ENCODE measurements at regions not wholly inside any gene's neighbourhood (a gene's known extent, or its start where the extent isn't known, plus 50 kb on each side); places are given as distances from the start of the nearest gene placed in this dataset.

DNA sequence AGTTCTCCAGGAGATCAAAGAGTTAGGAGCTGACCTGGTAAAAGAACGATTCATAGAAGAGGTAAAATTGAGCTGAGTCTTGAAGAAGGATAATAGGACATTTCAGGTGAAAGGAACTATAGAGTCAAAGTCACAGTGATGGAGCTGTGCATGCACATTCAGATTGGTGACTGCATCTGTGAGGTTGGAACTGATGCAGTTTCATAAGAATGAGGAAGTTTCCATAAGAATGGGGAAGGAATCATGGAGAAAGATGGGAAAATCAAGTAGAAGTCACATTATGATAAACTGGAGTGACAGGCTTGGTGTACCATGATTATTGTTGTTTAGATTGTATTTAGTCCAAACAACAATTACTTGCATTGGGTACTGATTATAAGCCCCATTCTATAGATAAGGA, 232.2 kb downstream of the FAM76B start:
- Mint-ChIP-seq H3K36me3 (no peaks in the 10 kb centered on the region), H3K27me3 (peaks cover 5 to 15% of the 10 kb centered on the region in 2 donors), H3K4me1 (ENCODE audit: low read depth in 2 of 2) (peaks cover 0 to 14% of the 10 kb centered on the region in 2 donors), H3K4me3 (peak overlapping the region; percentile 22), H3K9me3 (no peaks in the 10 kb centered on the region), H3K27ac (no peak overlapping the region)
- ATAC-seq (no peak), DNase-seq (ENCODE audit: low spot score) (no peak)

DNA sequence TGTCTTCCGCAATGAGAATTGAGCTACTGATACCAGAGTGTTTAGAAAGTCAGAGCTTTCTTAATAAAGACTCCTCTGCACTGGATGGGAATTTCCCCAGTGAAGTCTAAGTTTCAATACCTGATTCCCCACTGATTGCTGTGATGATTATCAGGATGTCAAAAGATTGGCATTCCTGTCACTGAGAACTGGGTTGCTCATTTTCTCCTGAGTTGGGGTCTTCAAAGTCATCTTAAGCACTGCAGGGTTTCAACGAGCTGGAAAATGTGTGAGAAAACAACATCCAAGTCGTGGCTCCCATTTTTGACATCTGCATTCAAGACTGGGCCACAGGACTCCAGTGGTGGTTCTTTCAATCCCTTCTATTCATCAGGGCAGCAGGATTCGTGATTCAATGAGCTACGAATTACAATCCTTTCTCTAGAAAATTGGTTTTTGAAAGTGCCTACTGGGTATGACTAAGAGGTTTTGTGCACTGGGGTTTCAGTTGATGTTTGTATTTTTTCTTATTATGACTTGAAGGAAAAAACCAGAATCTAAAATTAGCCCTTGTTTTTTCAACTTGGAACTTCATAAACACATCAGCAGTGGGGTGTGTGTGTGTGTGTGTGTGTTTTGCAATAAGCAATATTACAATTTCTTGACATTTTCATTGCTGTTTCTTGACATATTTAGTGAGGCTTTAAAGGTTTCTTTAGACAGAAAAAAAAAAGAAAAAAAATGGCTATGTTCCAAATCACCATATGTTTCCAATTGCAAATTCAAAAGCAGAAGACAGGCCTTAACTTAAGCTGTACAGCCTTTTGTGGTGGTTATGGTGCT, 233.0 kb downstream of the FAM76B start:
- Mint-ChIP-seq H3K27ac (peak overlapping the region in 1 of 2 donors; percentile 2), H3K9me3 (no peaks in the 10 kb centered on the region), H3K27me3 (peaks cover 0 to 8% of the 10 kb centered on the region in 2 donors), H3K4me1 (ENCODE audit: low read depth in 2 of 2) (peaks cover 0 to 14% of the 10 kb centered on the region in 2 donors), H3K4me3 (peak overlapping the region; percentile 22), H3K36me3 (no peaks in the 10 kb centered on the region)
- ATAC-seq = peak; percentile 66 to 84
- DNase-seq (ENCODE audit: low spot score) = no peak

GRCh38 chr11:95556011-95556341, 233.6 kb downstream of the FAM76B start:
- peak overlapping the region; percentile 22 for H3K4me3 Mint-ChIP-seq
- H3K27ac Mint-ChIP-seq = peak overlapping the region in 1 of 2 donors; percentile 2
- peaks cover 0 to 8% of the 10 kb centered on the region in 2 donors for H3K27me3 Mint-ChIP-seq
- H3K36me3 Mint-ChIP-seq = no peaks in the 10 kb centered on the region
- no peaks in the 10 kb centered on the region for H3K9me3 Mint-ChIP-seq
- DNase-seq (ENCODE audit: low spot score) (no peak), ATAC-seq (no peak)
- H3K4me1 Mint-ChIP-seq (ENCODE audit: low read depth in 2 of 2) = peaks cover 0 to 14% of the 10 kb centered on the region in 2 donors

DNA sequence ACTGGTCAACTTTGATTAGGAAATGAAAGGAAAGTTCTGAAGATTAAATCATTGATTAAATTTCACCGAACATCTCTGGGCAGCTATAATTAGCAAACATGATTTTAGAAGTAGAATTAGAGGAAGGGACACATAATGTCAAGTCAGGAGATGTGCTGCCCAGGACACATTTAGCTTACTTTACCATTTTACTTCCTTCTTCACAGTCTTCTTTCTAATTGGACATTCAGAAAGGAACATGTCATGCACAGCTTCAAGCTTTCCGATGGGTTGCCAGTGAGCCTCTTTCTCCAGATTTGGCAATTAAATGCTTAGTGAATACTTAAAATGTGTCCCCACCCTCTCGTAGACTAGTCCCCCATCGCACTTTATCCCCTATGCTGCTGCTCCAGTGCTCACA, 234.7 kb downstream of the FAM76B start:
- no peak overlapping the region for H3K4me3 Mint-ChIP-seq
- ATAC-seq (no peak), DNase-seq (ENCODE audit: low spot score) (no peak)
- H3K27ac Mint-ChIP-seq = no peak overlapping the region
- H3K4me1 Mint-ChIP-seq (ENCODE audit: low read depth in 2 of 2) = peaks cover 2 to 14% of the 10 kb centered on the region in 2 donors
- H3K27me3 Mint-ChIP-seq = peaks cover 1 to 8% of the 10 kb centered on the region in 2 donors
- no peaks in the 10 kb centered on the region for H3K36me3 Mint-ChIP-seq
- no peaks in the 10 kb centered on the region for H3K9me3 Mint-ChIP-seq

DNA sequence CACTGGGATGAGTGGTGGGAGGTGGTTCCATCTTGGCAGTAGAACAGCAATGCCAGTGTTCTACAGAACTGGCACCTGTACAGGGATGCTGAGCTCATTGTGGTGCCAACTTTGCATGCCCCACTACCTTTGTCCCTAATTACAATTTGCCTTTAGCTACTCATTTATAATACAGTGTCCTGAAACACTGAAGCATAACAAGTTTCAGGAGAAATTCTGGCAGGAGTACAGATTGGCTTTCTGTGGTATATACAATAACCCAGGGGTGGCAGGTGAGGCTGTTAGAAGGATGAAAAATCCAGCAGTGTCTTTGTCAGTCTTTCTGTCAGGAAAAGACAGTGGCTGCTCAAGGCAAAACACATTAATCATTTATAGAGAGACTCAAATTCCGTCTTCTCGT, 240.3 kb downstream of the FAM76B start:
- DNase-seq (ENCODE audit: low spot score) (no peak), ATAC-seq (no peak)
- H3K4me3 Mint-ChIP-seq = no peak overlapping the region
- peaks cover 10 to 14% of the 10 kb centered on the region in 2 donors for H3K27me3 Mint-ChIP-seq
- H3K27ac Mint-ChIP-seq = no peak overlapping the region
- no peaks in the 10 kb centered on the region for H3K36me3 Mint-ChIP-seq
- H3K4me1 Mint-ChIP-seq (ENCODE audit: low read depth in 2 of 2) = peaks cover 0 to 5% of the 10 kb centered on the region in 2 donors
- H3K9me3 Mint-ChIP-seq = no peaks in the 10 kb centered on the region

- no peak overlapping the region for H3K4me3 Mint-ChIP-seq
- H3K27ac Mint-ChIP-seq = no peak overlapping the region
- H3K27me3 Mint-ChIP-seq = peaks cover 13 to 14% of the 10 kb centered on the region in 2 donors
- H3K36me3 Mint-ChIP-seq = no peaks in the 10 kb centered on the region
- ATAC-seq = no peak
- peaks cover 0 to 5% of the 10 kb centered on the region in 2 donors for H3K4me1 Mint-ChIP-seq (ENCODE audit: low read depth in 2 of 2)
- no peak for DNase-seq (ENCODE audit: low spot score)
- no peaks in the 10 kb centered on the region for H3K9me3 Mint-ChIP-seq
Measured at GRCh38 chr11:95548416-95548815, 241.2 kb downstream of the FAM76B start.

GRCh38 chr11:95547976-95548375, 241.6 kb downstream of the FAM76B start:
- Mint-ChIP-seq H3K4me3 (no peak overlapping the region), H3K27ac (no peak overlapping the region), H3K4me1 (ENCODE audit: low read depth in 2 of 2) (peaks cover 0 to 5% of the 10 kb centered on the region in 2 donors), H3K36me3 (no peaks in the 10 kb centered on the region), H3K27me3 (peaks cover 13 to 14% of the 10 kb centered on the region in 2 donors), H3K9me3 (no peaks in the 10 kb centered on the region)
- no peak for DNase-seq (ENCODE audit: low spot score)
- ATAC-seq = no peak

- Mint-ChIP-seq H3K27me3 (peaks cover 13 to 14% of the 10 kb centered on the region in 2 donors), H3K4me3 (no peak overlapping the region), H3K36me3 (no peaks in the 10 kb centered on the region), H3K9me3 (no peaks in the 10 kb centered on the region), H3K27ac (no peak overlapping the region), H3K4me1 (ENCODE audit: low read depth in 2 of 2) (peaks cover 0 to 5% of the 10 kb centered on the region in 2 donors)
- ATAC-seq (no peak), DNase-seq (ENCODE audit: low spot score) (no peak)
Measured at GRCh38 chr11:95547186-95547585, 242.4 kb downstream of the FAM76B start.

DNA sequence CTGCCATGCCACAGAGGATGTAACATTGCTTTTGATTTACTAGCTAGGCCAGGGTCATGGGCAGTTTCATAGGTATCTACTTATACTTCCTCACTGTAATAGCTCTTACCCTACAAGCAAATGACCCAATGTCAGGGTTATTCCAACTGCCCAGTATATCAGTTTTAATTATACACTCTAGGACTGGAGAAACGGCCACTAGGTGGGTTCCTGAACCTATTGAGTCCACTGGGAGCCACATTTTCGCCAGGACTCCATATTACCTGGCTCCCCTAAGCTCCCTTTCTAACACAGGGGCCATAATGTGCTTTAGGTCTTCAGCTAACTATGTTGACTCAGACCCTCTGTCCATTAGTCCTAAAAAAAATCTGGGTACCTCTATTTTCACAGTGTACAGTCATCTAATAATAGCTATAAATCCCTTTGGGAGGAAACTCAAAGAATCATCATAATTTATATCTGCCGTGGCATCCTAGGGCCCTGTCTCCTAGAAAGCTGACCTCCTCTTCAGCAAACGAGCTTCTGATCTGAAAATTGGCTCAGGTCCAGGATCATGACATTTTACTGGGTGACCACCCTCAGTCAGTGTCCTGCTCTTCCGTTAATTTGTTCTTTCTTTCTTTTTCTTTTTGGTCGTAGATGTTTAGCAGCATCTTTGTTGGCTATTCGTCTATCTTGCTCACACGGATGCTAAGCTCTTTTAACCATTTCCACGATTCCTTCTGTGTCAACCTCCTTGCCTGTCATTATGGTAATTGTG, 244.3 kb downstream of the FAM76B start:
- DNase-seq (ENCODE audit: low spot score) (no peak), ATAC-seq (no peak)
- peaks cover 0 to 5% of the 10 kb centered on the region in 2 donors for H3K4me1 Mint-ChIP-seq (ENCODE audit: low read depth in 2 of 2)
- H3K4me3 Mint-ChIP-seq = no peak overlapping the region
- no peak overlapping the region for H3K27ac Mint-ChIP-seq
- H3K9me3 Mint-ChIP-seq = no peaks in the 10 kb centered on the region
- no peaks in the 10 kb centered on the region for H3K36me3 Mint-ChIP-seq
- peaks cover 16 to 19% of the 10 kb centered on the region in 2 donors for H3K27me3 Mint-ChIP-seq

GRCh38 chr11:95544095-95544856, 245.3 kb downstream of the FAM76B start:
- Mint-ChIP-seq H3K4me3 (no peak overlapping the region), H3K4me1 (ENCODE audit: low read depth in 2 of 2) (no peaks in the 10 kb centered on the region), H3K27ac (no peak overlapping the region), H3K36me3 (no peaks in the 10 kb centered on the region), H3K27me3 (peaks cover 14 to 28% of the 10 kb centered on the region in 2 donors), H3K9me3 (no peaks in the 10 kb centered on the region)
- ATAC-seq (no peak), DNase-seq (ENCODE audit: low spot score) (no peak)

GRCh38 chr11:95542868-95543551, 246.6 kb downstream of the FAM76B start:
- peaks cover 13 to 38% of the 10 kb centered on the region in 2 donors for H3K27me3 Mint-ChIP-seq
- H3K9me3 Mint-ChIP-seq = no peaks in the 10 kb centered on the region
- DNase-seq (ENCODE audit: low spot score) (no peak), ATAC-seq (no peak)
- no peaks in the 10 kb centered on the region for H3K36me3 Mint-ChIP-seq
- H3K27ac Mint-ChIP-seq = no peak overlapping the region
- H3K4me1 Mint-ChIP-seq (ENCODE audit: low read depth in 2 of 2) = no peaks in the 10 kb centered on the region
- H3K4me3 Mint-ChIP-seq = no peak overlapping the region

- Mint-ChIP-seq H3K4me3 (no peak overlapping the region), H3K27ac (no peak overlapping the region), H3K4me1 (ENCODE audit: low read depth in 2 of 2) (no peaks in the 10 kb centered on the region), H3K27me3 (peaks cover 9 to 30% of the 10 kb centered on the region in 2 donors), H3K36me3 (no peaks in the 10 kb centered on the region), H3K9me3 (no peaks in the 10 kb centered on the region)
- ATAC-seq (peak in 1 of 2 donors; percentile 48), DNase-seq (ENCODE audit: low spot score) (no peak)
Measured at GRCh38 chr11:95541715-95542114, 247.9 kb downstream of the FAM76B start.

- Mint-ChIP-seq H3K27ac (no peak overlapping the region), H3K9me3 (peaks cover 4% of the 10 kb centered on the region), H3K36me3 (peaks cover 6% of the 10 kb centered on the region), H3K4me3 (no peak overlapping the region), H3K4me1 (ENCODE audit: low read depth in 2 of 2) (no peaks in the 10 kb centered on the region), H3K27me3 (peaks cover 11 to 50% of the 10 kb centered on the region in 2 donors)
- DNase-seq (ENCODE audit: low spot score) (no peak), ATAC-seq (no peak)
Measured at GRCh38 chr11:95536047-95536690, 253.4 kb downstream of the FAM76B start.

Data from natural killer cell treated with Interleukin-12 subunit alpha and Interleukin-12 subunit beta and Interleukin-15 and Interleukin-18, amount 100 ng/mL, for 72 hours (primary cell).